ENCODE measurements at regions not wholly inside any gene's neighbourhood (a gene's known extent, or its start where the extent isn't known, plus 50 kb on each side); places are given as distances from the start of the nearest gene placed in this dataset.

DNA sequence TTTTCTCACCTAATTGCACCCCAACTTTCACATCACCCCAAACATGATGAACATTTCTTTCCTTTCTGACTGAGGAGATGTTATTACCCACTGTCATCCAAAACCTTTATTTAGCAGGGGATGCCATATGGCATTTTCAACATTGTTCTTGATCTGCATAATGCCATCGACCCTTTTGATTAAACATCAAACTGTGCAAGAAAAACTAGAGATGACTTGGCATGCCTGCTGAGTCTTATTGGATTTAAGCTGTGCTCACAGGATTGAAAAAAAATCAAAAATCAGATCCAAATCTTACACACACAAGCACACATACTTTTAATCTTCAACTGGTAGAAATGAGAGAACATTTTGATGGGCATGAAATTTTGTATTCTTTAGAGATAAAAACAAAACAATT lies 536.0 kb downstream of the TMX3 start:
- TF ChIP-seq, protein P1, sequence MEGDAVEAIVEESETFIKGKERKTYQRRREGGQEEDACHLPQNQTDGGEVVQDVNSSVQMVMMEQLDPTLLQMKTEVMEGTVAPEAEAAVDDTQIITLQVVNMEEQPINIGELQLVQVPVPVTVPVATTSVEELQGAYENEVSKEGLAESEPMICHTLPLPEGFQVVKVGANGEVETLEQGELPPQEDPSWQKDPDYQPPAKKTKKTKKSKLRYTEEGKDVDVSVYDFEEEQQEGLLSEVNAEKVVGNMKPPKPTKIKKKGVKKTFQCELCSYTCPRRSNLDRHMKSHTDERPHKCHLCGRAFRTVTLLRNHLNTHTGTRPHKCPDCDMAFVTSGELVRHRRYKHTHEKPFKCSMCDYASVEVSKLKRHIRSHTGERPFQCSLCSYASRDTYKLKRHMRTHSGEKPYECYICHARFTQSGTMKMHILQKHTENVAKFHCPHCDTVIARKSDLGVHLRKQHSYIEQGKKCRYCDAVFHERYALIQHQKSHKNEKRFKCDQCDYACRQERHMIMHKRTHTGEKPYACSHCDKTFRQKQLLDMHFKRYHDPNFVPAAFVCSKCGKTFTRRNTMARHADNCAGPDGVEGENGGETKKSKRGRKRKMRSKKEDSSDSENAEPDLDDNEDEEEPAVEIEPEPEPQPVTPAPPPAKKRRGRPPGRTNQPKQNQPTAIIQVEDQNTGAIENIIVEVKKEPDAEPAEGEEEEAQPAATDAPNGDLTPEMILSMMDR (IDR thresholded peaks at IDR 0.05; ENCODE audit: low read depth, low read length, poor library complexity, severe bottlenecking), result no peak
- no peak for TF ChIP-seq EZH2phosphoT487 (IDR thresholded peaks at IDR 0.05; ENCODE audit: borderline replicate concordance, low read length)
